ENCODE measurements at regions not wholly inside any gene's neighbourhood (a gene's known extent, or its start where the extent isn't known, plus 50 kb on each side); places are given as distances from the start of the nearest gene placed in this dataset.

- POLR2A ChIA-PET, result no interaction called here
- intact Hi-C loops (cut with micrococcal nuclease), result no loop called here
Observed at GRCh38 chr7:155215576-155216325, 81.9 kb upstream of the INSIG1 start.

More at GRCh38 chr7:155215576-155216325, 81.9 kb upstream of the INSIG1 start:
- no peak overlapping the region for H3K9ac ChIP-seq (replicated peaks; ENCODE audit: extremely low read depth, insufficient read depth, low read length)
- H3K4me3 ChIP-seq (replicated peaks in 1 of 3; ENCODE audit: insufficient read depth in 1 of 3, low read depth in 1 of 3, low read length in 3 of 3), result no peak overlapping the region
- H3K9me1 ChIP-seq (replicated peaks; ENCODE audit: control insufficient read depth, extremely low read depth, insufficient read depth, low read length), result no peaks in the 10 kb centered on the region
- H3K4me1 ChIP-seq (ENCODE audit: control insufficient read depth, extremely low read depth, insufficient read depth, low read length), result peaks cover 10% of the 10 kb centered on the region
- no peaks in the 10 kb centered on the region for H3K79me2 ChIP-seq (ENCODE audit: control insufficient read depth, insufficient read depth, low read length)
- no TSS peak for BruUV-seq (replicated peaks)
- no peaks in the 10 kb centered on the region for H4K20me1 ChIP-seq (replicated peaks; ENCODE audit: control insufficient read depth, extremely low read depth, insufficient read depth, low read length)
- H3K27me3 ChIP-seq (ENCODE audit: control insufficient read depth in 2 of 2, insufficient read depth in 2 of 2, low read length in 2 of 2), result no peaks in the 10 kb centered on the region
- H3K4me2 ChIP-seq (ENCODE audit: insufficient read depth, low read length), result no peak overlapping the region
- dilution Hi-C loops (cut with MboI; ENCODE audit: extremely low pct_ligation_motif_present, low sequenced_read_pairs), result no loop called here
- no peaks in the 10 kb centered on the region for H3K9me3 ChIP-seq (replicated peaks; ENCODE audit: control insufficient read depth, insufficient read depth, low read length)
- no peaks in the 10 kb centered on the region for H3K36me3 ChIP-seq (ENCODE audit: control insufficient read depth in 2 of 2, extremely low read depth in 1 of 2, insufficient read depth in 2 of 2, low read length in 2 of 2)
- no peak for TF ChIP-seq MYC (IDR thresholded peaks at IDR 0.05; ENCODE audit: low read depth, low read length)
- TF ChIP-seq POLR2A (IDR thresholded peaks at IDR 0.05; ENCODE audit: low read depth, low read length), result no peak
- TF ChIP-seq POLR2AphosphoS5 (IDR thresholded peaks at IDR 0.05; ENCODE audit: insufficient read depth, low read depth, low read length), result no peak
- no peak for TF ChIP-seq MAX (IDR thresholded peaks at IDR 0.05; ENCODE audit: insufficient read depth, insufficient read length)
- no peak for TF ChIP-seq FOS (IDR thresholded peaks at IDR 0.05; ENCODE audit: borderline replicate concordance, insufficient read depth, low read length)
- no peak for TF ChIP-seq EZH2 (IDR thresholded peaks at IDR 0.05; ENCODE audit: borderline replicate concordance, low read depth, low read length, severe bottlenecking)
- TF ChIP-seq JUN (IDR thresholded peaks at IDR 0.05; ENCODE audit: borderline replicate concordance, insufficient read depth, insufficient read length, low read depth), result no peak
- no peak for TF ChIP-seq GATA2 (IDR thresholded peaks at IDR 0.05; ENCODE audit: insufficient read depth, insufficient read length, low read depth, low read length)
- no peak for TF ChIP-seq CTCF (IDR thresholded peaks at IDR 0.05; ENCODE audit: extremely low read depth in 1 of 2, insufficient read depth in 1 of 2, low read depth in 1 of 2, low read length in 2 of 2)
- H2AFZ ChIP-seq (ENCODE audit: low read depth, low read length), result no peak overlapping the region
- CTCF ChIA-PET, result interaction anchor here (0.7 to 1.9 kb wide), 5 partner anchors 9 to 26 kb away, joined by 3 to 4 read pairs (median 3); no protein-coding TSS in a partner anchor
- H3K27ac ChIP-seq (ENCODE audit: insufficient read depth, low read depth, low read length), result no peak overlapping the region
- DNase-seq (ENCODE audit: low read depth, low spot score) (no peak), FAIRE-seq (no peak)
